ENCODE measurements at regions not wholly inside any gene's neighbourhood (a gene's known extent, or its start where the extent isn't known, plus 50 kb on each side); places are given as distances from the start of the nearest gene placed in this dataset.
A peak's percentile ranks its signal among the peaks of the same experiment; 100 is the strongest.

DNA sequence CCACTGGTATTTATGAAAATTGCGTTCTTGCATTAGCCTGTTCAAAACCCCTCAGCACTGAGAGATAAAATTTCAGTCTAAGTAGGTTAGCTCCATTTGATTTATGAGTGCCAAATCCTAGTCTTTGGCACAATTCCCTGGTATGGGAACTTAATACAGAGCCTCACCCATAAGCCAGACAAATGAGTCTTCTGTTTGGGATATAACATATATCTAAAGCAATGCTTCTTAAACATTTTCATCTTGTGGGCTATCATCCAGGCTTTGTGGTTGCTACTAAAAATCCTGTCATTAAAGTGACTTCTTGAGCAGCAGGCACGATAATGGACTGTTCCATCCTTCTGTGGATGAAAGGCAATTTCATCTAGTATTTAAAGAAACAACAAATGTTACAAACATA is 419.5 kb upstream of the ACTBL2 start:
- no TSS peak for BruUV-seq (replicated peaks)
- CTCF ChIA-PET, result no interaction called here

DNA sequence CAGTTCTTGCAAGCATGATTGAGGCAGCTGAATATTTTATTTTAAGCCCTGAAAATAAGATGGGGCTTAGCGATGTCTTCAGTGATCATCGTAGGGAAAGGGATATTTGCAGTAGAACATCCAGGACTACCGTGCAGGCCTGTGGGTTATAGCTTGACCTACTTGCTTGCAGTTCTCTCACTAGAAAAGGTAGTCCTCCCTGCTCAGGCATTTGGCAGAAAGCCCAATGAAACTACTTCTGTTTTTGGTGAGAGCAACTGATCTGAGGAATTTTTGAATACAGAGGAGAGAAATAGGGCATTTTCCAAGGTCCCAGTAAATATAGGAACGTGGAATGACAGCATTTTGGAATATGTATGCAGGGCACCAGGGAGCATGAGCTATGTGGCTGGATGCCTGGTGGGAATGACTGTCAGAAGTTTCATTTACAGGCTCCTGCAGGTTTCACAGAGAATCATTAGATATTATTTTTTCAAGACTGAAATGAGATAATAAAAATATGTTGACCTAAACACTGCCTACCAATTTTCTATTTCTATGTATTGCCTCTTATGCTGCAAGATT is 417.9 kb upstream of the ACTBL2 start:
- intact Hi-C loops (cut with micrococcal nuclease; ENCODE audit: unreplicated experiment), result no loop called here
- ChIA-PET POLR2A (ENCODE audit: low non-redundant PET) (no interaction called here), CTCF (no interaction called here)
- no TSS peak for BruUV-seq (replicated peaks)
- Histone ChIP-seq H3K36me3 (ENCODE audit: insufficient read depth, low read length, poor library complexity, severe bottlenecking) (no peaks in the 10 kb centered on the region), H3K9me3 (ENCODE audit: low read depth, low read length, poor library complexity, severe bottlenecking) (no peaks in the 10 kb centered on the region), H3K4me3 (ENCODE audit: low read depth, low read length, poor library complexity, severe bottlenecking) (no peak overlapping the region), H3K4me1 (ENCODE audit: insufficient read depth, low read length, poor library complexity, severe bottlenecking) (peaks cover 8% of the 10 kb centered on the region), H3K27ac (ENCODE audit: low read depth, low read length, poor library complexity, severe bottlenecking) (no peak overlapping the region), H3K27me3 (replicated peaks; ENCODE audit: insufficient read depth, low read depth, low read length, poor library complexity) (no peaks in the 10 kb centered on the region)
- no peak for DNase-seq (ENCODE audit: low spot score)
- TF ChIP-seq EZH2 (IDR thresholded peaks at IDR 0.05; ENCODE audit: borderline replicate concordance, low read depth, low read length, poor library complexity, severe bottlenecking), result no peak
- TF ChIP-seq, protein P1, sequence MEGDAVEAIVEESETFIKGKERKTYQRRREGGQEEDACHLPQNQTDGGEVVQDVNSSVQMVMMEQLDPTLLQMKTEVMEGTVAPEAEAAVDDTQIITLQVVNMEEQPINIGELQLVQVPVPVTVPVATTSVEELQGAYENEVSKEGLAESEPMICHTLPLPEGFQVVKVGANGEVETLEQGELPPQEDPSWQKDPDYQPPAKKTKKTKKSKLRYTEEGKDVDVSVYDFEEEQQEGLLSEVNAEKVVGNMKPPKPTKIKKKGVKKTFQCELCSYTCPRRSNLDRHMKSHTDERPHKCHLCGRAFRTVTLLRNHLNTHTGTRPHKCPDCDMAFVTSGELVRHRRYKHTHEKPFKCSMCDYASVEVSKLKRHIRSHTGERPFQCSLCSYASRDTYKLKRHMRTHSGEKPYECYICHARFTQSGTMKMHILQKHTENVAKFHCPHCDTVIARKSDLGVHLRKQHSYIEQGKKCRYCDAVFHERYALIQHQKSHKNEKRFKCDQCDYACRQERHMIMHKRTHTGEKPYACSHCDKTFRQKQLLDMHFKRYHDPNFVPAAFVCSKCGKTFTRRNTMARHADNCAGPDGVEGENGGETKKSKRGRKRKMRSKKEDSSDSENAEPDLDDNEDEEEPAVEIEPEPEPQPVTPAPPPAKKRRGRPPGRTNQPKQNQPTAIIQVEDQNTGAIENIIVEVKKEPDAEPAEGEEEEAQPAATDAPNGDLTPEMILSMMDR (conservative IDR thresholded peaks at IDR 0.05; ENCODE audit: low read depth, low read length), result no peak

More for the DNA sequence above, 419.5 kb upstream of the ACTBL2 start:
- TF ChIP-seq, protein P1 (conservative IDR thresholded peaks at IDR 0.05; ENCODE audit: low read depth, low read length), result no peak
- no peak for TF ChIP-seq EZH2 (IDR thresholded peaks at IDR 0.05; ENCODE audit: borderline replicate concordance, low read depth, low read length, poor library complexity, severe bottlenecking)
- no peak overlapping the region for H3K4me3 ChIP-seq (ENCODE audit: low read depth, low read length, poor library complexity, severe bottlenecking)
- no peaks in the 10 kb centered on the region for H3K36me3 ChIP-seq (ENCODE audit: insufficient read depth, low read length, poor library complexity, severe bottlenecking)
- H3K27ac ChIP-seq (ENCODE audit: low read depth, low read length, poor library complexity, severe bottlenecking), result no peak overlapping the region
- POLR2A ChIA-PET (ENCODE audit: low non-redundant PET), result no interaction called here
- peaks cover 8% of the 10 kb centered on the region for H3K4me1 ChIP-seq (ENCODE audit: insufficient read depth, low read length, poor library complexity, severe bottlenecking)
- no peaks in the 10 kb centered on the region for H3K9me3 ChIP-seq (ENCODE audit: low read depth, low read length, poor library complexity, severe bottlenecking)
- DNase-seq (ENCODE audit: low spot score), result peak; percentile 31
- H3K27me3 ChIP-seq (replicated peaks; ENCODE audit: insufficient read depth, low read depth, low read length, poor library complexity), result no peaks in the 10 kb centered on the region
- intact Hi-C loops (cut with micrococcal nuclease; ENCODE audit: unreplicated experiment), result no loop called here

DNA sequence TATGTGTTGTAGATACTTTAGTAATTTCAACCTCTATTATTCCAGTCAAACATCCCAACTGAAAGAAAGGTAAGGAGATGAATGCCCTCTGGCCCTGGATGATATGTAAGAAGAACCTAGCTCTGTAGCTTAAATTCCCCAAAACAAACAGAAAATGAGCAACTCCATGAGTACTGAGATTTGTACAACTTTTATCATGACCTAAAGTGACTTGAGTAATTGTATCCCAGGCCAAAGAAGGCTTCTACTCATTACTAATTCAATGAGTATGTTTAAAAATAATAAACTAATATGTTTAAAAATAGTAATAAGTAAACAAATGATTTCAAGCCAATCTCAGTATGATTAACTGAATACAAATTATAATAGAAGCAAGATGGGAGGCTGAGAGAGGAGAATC is 414.0 kb upstream of the ACTBL2 start:
- Histone ChIP-seq H3K4me1 (ENCODE audit: insufficient read depth, low read length, poor library complexity, severe bottlenecking) (no peaks in the 10 kb centered on the region), H3K9me3 (ENCODE audit: low read depth, low read length, poor library complexity, severe bottlenecking) (no peaks in the 10 kb centered on the region), H3K4me3 (ENCODE audit: low read depth, low read length, poor library complexity, severe bottlenecking) (no peak overlapping the region), H3K27ac (ENCODE audit: low read depth, low read length, poor library complexity, severe bottlenecking) (no peak overlapping the region), H3K27me3 (replicated peaks; ENCODE audit: insufficient read depth, low read depth, low read length, poor library complexity) (no peaks in the 10 kb centered on the region), H3K36me3 (ENCODE audit: insufficient read depth, low read length, poor library complexity, severe bottlenecking) (no peaks in the 10 kb centered on the region)
- no TSS peak for BruUV-seq (replicated peaks)
- no peak for TF ChIP-seq EZH2 (IDR thresholded peaks at IDR 0.05; ENCODE audit: borderline replicate concordance, low read depth, low read length, poor library complexity, severe bottlenecking)
- TF ChIP-seq, protein P1 (conservative IDR thresholded peaks at IDR 0.05; ENCODE audit: low read depth, low read length), result no peak
- intact Hi-C loops (cut with micrococcal nuclease; ENCODE audit: unreplicated experiment), result no loop called here
- DNase-seq (ENCODE audit: low spot score), result no peak
- ChIA-PET CTCF (no interaction called here), POLR2A (ENCODE audit: low non-redundant PET) (no interaction called here)
